T-cell (primary cell): ENCODE measurements at regions not wholly inside any gene's neighbourhood (a gene's known extent, or its start where the extent isn't known, plus 50 kb on each side); places are given as distances from the start of the nearest gene placed in this dataset.
"Not testable (repeated sequence)": the region's sequence is repeated elsewhere in the genome, so short reads cannot be mapped to it uniquely, and the experiment has no call there.

Experiments used
- ATAC-seq, 4 experiments: fragments of 200-7000 bp in 3 of 4; fragments of 150-1000 bp in 1 of 4; cut with Tn5 transposase; replicated peaks in 1 of 4; 1 replicate in 3 of 4; 2 replicates in 1 of 4; pipeline ENCODE4 v1.10.0; 2021; ENCODE audit warnings: moderate library complexity in 3 of 4, mild to moderate bottlenecking in 2 of 4, moderate number of reproducible peaks in 1 of 4
- CTCF ChIA-PET, 2 donors: fragments of 300-600 bp; sonication (Branson Sonifier 250); formaldehyde crosslinking; loops; one replicate each; lab custom pipeline; 2022; ENCODE audit warnings: antibody characterized with exemption in 2 of 2; lab: Charles Lee
- POLR2A ChIA-PET, 2 donors: fragments of 300-600 bp; sonication (Branson Sonifier 250); formaldehyde crosslinking; loops; one replicate each; lab custom pipeline; 2022; ENCODE audit warnings: antibody characterized with exemption in 2 of 2; lab: Charles Lee
- DNase-seq, 35 experiments: peaks; one replicate each; pipeline versions ENCODE4 v3.0.0 to v3.0.0-alpha.2; 2013 to 2023
- H3K27ac ChIP-seq: one replicate; pipeline ENCODE4 v1.5.1; 2013; ENCODE audit warnings: low read length
- H3K27me3 ChIP-seq, 2 experiments: replicated peaks in 1 of 2; 1 replicate in 1 of 2; 2 replicates in 1 of 2; pipeline versions ENCODE4 v1.6.1 to v1.7.0; 2013; ENCODE audit warnings: low read length in 1 of 2, mixed read lengths in 1 of 2; ENCODE audit not compliant: control insufficient read depth in 2 of 2, insufficient read depth in 2 of 2; ENCODE audit errors: extremely low read depth in 1 of 2
- H3K36me3 ChIP-seq, 2 donors: 1 replicate in 1 of 2; 2 replicates in 1 of 2; pipeline versions ENCODE4 v1.6.1 to v1.7.0; 2013; ENCODE audit warnings: low read length in 1 of 2; ENCODE audit not compliant: control insufficient read depth in 2 of 2, insufficient read depth in 1 of 2; ENCODE audit errors: extremely low read depth in 1 of 2
- H3K4me1 ChIP-seq, 2 experiments: 1 replicate in 1 of 2; 2 replicates in 1 of 2; pipeline versions ENCODE4 v1.6.1 to v1.7.0; 2013; ENCODE audit warnings: low read length in 2 of 2, mixed read lengths in 1 of 2; ENCODE audit not compliant: insufficient read depth in 2 of 2, control insufficient read depth in 1 of 2; ENCODE audit errors: extremely low read depth in 1 of 2
- H3K4me3 ChIP-seq, 2 donors: 1 replicate in 1 of 2; 2 replicates in 1 of 2; pipeline versions ENCODE4 v1.5.1 to v1.7.0; 2013; ENCODE audit warnings: mild to moderate bottlenecking in 2 of 2, low read length in 1 of 2, moderate library complexity in 1 of 2; ENCODE audit not compliant: control insufficient read depth in 1 of 2; ENCODE audit errors: extremely low read depth in 1 of 2
- H3K9me3 ChIP-seq: 2 replicates; pipeline ENCODE4 v1.7.0; 2013
- H3K27ac Mint-ChIP-seq, 2 donors: one replicate each; pipeline ENCODE4 v1.8.0; 2020 to 2021; ENCODE audit warnings: mild to moderate bottlenecking in 2 of 2, mixed read lengths in 2 of 2
- H3K27me3 Mint-ChIP-seq, 2 donors: one replicate each; pipeline ENCODE4 v1.8.0; 2021 to 2022; ENCODE audit warnings: mixed read lengths in 2 of 2
- H3K36me3 Mint-ChIP-seq: one replicate; pipeline ENCODE4 v1.8.0; 2021; ENCODE audit warnings: mixed read lengths
- H3K4me1 Mint-ChIP-seq, 3 donors: one replicate each; pipeline ENCODE4 v1.8.0; 2020 to 2022; ENCODE audit warnings: mixed read lengths in 3 of 3, mild to moderate bottlenecking in 1 of 3
- H3K4me3 Mint-ChIP-seq, 3 donors: one replicate each; pipeline ENCODE4 v1.8.0; 2020 to 2022; ENCODE audit warnings: mild to moderate bottlenecking in 3 of 3, mixed read lengths in 3 of 3, moderate library complexity in 3 of 3
- H3K9me3 Mint-ChIP-seq, 3 donors: one replicate each; pipeline ENCODE4 v1.8.0; 2020 to 2022; ENCODE audit warnings: mixed read lengths in 3 of 3
- WGBS: methylation state at CpG from one replicate; pipeline ENCODE4 v1.1.5; 2013; ENCODE audit warnings: missing lambda C conversion rate; ENCODE audit not compliant: insufficient coverage; 5-methylcytosine and 5-hydroxymethylcytosine counted together

DNA sequence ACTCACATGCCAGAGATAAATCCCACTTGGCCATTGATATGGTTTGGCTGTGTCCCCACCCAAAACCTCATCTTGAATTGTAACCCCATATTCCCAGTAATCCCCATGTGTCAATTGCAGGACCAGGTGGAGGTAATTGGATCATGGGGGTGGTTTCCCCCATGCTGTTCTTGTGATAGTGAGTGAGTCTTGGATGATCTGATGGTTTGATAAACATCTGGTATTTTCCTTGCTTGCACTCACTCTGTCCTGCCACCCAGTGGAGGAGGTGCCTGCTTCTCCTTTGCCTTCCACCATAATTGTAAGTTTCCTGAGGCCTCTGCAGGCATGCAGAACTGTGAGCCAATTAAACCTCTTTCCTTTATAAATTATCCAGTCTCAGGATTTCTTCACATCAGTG lies 50.4 kb upstream of the B3GAT2 start:
- H3K4me1 Mint-ChIP-seq, H3K4me3 ChIP-seq, H3K4me1 ChIP-seq, H3K27ac ChIP-seq, H3K4me3 Mint-ChIP-seq, H3K36me3 ChIP-seq, ATAC-seq, POLR2A ChIA-PET, H3K36me3 Mint-ChIP-seq, H3K27me3 ChIP-seq, H3K27ac Mint-ChIP-seq, H3K9me3 ChIP-seq, CTCF ChIA-PET, DNase-seq: not testable (repeated sequence)
- Mint-ChIP-seq H3K9me3 (peaks cover 9 to 17% (median 14%) of the 10 kb centered on the region in 3 donors), H3K27me3 (peaks cover 10 to 22% of the 10 kb centered on the region in 2 donors)

DNA sequence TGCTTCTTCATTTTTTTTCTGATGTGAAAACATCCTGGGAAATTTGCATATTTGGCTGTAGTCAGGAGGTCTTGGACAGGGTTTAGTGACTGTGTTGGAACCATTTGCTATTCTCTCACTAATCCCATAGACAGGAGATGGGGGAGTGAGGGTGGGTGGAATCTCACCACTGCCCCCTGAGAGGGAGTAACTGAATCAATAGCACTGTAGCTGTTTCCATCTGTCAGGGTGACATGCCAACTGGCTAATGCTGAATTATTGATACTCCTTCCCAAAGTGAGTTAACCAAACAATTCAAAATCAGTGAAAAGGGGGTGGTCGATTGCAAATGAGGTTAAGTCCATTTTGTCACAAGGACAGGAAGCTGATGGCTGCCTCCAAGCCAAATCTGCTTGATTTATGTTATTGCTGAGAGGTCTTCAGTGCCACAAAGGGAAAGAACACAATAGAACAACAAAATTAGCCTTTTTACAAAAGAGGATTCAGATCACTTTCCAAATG lies 55.1 kb upstream of the B3GAT2 start:
- Mint-ChIP-seq H3K27ac (no peak overlapping the region), H3K4me1 (no peaks in the 10 kb centered on the region), H3K27me3 (peaks cover 16 to 27% of the 10 kb centered on the region in 2 donors), H3K36me3 (no peaks in the 10 kb centered on the region), H3K4me3 (no peak overlapping the region), H3K9me3 (no peaks in the 10 kb centered on the region)
- CTCF ChIA-PET, result interaction anchor here (0.6 to 1.6 kb wide), 6 partner anchors 17 to 703 kb away, joined by 3 to 4 read pairs (median 4); no protein-coding TSS in a partner anchor
- no peaks in the 10 kb centered on the region for H3K4me1 ChIP-seq
- no peaks in the 10 kb centered on the region for H3K9me3 ChIP-seq
- no peak for ATAC-seq
- H3K4me3 ChIP-seq, result no peak overlapping the region
- H3K27ac ChIP-seq, result no peak overlapping the region
- POLR2A ChIA-PET, result no interaction called here
- peaks cover 0 to 10% of the 10 kb centered on the region in 2 experiments for H3K27me3 ChIP-seq
- H3K36me3 ChIP-seq, result no peaks in the 10 kb centered on the region
- no CpG with 5 or more reads among the region's 1 CpG for WGBS
- DNase-seq, result no peak

DNA sequence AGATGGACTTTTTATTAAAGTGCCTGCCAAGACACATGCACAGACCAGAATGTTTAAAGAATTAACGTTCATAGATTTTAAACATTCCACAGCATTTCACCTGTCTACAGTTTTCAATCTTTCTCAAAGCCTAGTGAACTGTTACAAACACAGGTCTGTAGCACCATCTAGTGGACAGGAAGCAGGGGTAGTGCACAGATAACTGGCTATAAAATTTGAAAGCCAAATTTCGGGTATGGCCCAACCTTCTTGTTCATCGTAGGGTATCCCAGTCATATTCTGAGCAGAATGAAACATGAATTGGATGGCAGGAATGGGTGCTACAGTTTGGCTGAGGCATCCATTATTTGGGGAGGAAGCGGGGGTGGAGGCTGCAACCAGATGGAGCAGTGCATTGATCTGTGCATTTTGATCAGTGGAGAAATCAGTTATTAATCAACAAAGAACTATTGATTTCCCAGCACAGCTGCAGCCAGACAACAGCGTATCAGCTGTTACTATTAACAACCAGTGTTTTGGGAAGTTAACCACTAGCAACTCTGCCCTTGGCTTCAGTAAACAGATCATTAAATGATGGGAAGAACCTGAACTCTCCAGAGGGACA lies 56.1 kb upstream of the B3GAT2 start:
- Mint-ChIP-seq H3K36me3 (no peaks in the 10 kb centered on the region), H3K4me1 (no peaks in the 10 kb centered on the region), H3K4me3 (no peak overlapping the region), H3K27ac (no peak overlapping the region), H3K9me3 (no peaks in the 10 kb centered on the region), H3K27me3 (peaks cover 16 to 27% of the 10 kb centered on the region in 2 donors)
- 29% methylated on average over 2 of the region's 5 CpGs for WGBS
- ChIA-PET POLR2A (interaction anchor here in 1 of 2 donors (0.6 kb wide), 1 partner anchor 14 kb away, joined by 3 read pairs; no protein-coding TSS in a partner anchor), CTCF (interaction anchor here (0.7 to 1.6 kb wide), 5 partner anchors 10 to 704 kb away, joined by 3 to 5 read pairs (median 4); no protein-coding TSS in a partner anchor)
- Histone ChIP-seq H3K4me3 (no peak overlapping the region), H3K27ac (no peak overlapping the region), H3K9me3 (no peaks in the 10 kb centered on the region), H3K27me3 (peaks cover 0 to 10% of the 10 kb centered on the region in 2 experiments), H3K4me1 (no peaks in the 10 kb centered on the region), H3K36me3 (no peaks in the 10 kb centered on the region)
- peak in 1 of 4 experiments; percentile 48 for ATAC-seq
- DNase-seq, result peak in 7 of 35 experiments; percentile 2 to 65 (median 10)

- no peaks in the 10 kb centered on the region for H3K4me1 Mint-ChIP-seq
- no peaks in the 10 kb centered on the region for H3K36me3 Mint-ChIP-seq
- Histone ChIP-seq H3K27ac (no peak overlapping the region), H3K4me1 (no peaks in the 10 kb centered on the region), H3K27me3 (peaks cover 0 to under 1% of the 10 kb centered on the region in 2 experiments), H3K9me3 (no peaks in the 10 kb centered on the region), H3K36me3 (no peaks in the 10 kb centered on the region), H3K4me3 (no peak overlapping the region)
- ChIA-PET CTCF (interaction anchor here (0.7 to 2.1 kb wide), 3 partner anchors 497 to 707 kb away, joined by 3 to 11 read pairs (median 3); no protein-coding TSS in a partner anchor), POLR2A (no interaction called here)
- DNase-seq, result no peak
- no peak overlapping the region for H3K4me3 Mint-ChIP-seq
- peaks cover 16 to 23% of the 10 kb centered on the region in 2 donors for H3K27me3 Mint-ChIP-seq
- H3K27ac Mint-ChIP-seq, result no peak overlapping the region
- ATAC-seq, result no peak
- H3K9me3 Mint-ChIP-seq, result no peaks in the 10 kb centered on the region
Observed at GRCh38 chr6:71015392-71015791, 58.5 kb upstream of the B3GAT2 start.

GRCh38 chr6:71028236-71028876 lies 71.5 kb upstream of the B3GAT2 start:
- Mint-ChIP-seq H3K36me3 (no peaks in the 10 kb centered on the region), H3K27me3 (peaks cover 3 to 4% of the 10 kb centered on the region in 2 donors), H3K4me1 (no peaks in the 10 kb centered on the region), H3K4me3 (no peak overlapping the region), H3K27ac (no peak overlapping the region), H3K9me3 (no peaks in the 10 kb centered on the region)
- no peak for ATAC-seq
- Histone ChIP-seq H3K4me3 (no peak overlapping the region), H3K36me3 (no peaks in the 10 kb centered on the region), H3K4me1 (no peaks in the 10 kb centered on the region), H3K27ac (no peak overlapping the region), H3K27me3 (peaks cover 0 to 2% of the 10 kb centered on the region in 2 experiments), H3K9me3 (no peaks in the 10 kb centered on the region)
- ChIA-PET CTCF (no interaction called here), POLR2A (no interaction called here)
- no peak for DNase-seq
- 55% methylated on average over 5 of the region's 7 CpGs for WGBS

DNA sequence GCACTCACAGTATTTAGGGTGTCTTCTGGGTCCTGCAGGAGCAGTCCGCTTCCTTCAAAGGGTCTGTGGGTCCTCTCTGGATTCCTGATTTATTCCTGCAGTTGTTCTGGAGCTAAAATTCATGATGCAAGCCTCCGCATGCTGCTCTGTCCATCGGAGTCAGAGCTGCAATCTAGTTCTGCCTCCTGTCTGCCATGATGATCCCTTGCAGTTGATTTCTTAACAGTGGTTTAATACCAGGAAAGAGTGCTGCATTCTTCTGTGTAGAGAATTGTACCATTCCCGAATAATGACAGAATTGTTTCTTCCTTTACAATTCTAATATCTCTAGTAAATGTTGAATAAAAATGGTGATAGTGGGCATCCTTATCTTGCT lies 72.0 kb upstream of the B3GAT2 start:
- no peak overlapping the region for H3K27ac Mint-ChIP-seq
- WGBS, result 100% methylated on average over 2 of the region's 4 CpGs
- CTCF ChIA-PET, result no interaction called here

More for the DNA sequence above, 72.0 kb upstream of the B3GAT2 start:
- Mint-ChIP-seq H3K4me3 (no peak overlapping the region), H3K9me3 (no peaks in the 10 kb centered on the region), H3K36me3 (no peaks in the 10 kb centered on the region), H3K27me3 (peaks cover 3 to 8% of the 10 kb centered on the region in 2 donors), H3K4me1 (no peaks in the 10 kb centered on the region)
- ATAC-seq, result no peak
- no peaks in the 10 kb centered on the region for H3K9me3 ChIP-seq
- H3K27ac ChIP-seq, result no peak overlapping the region
- no peak overlapping the region for H3K4me3 ChIP-seq
- POLR2A ChIA-PET, result no interaction called here
- DNase-seq, result no peak
- peaks cover 0 to 2% of the 10 kb centered on the region in 2 experiments for H3K27me3 ChIP-seq
- H3K36me3 ChIP-seq, result no peaks in the 10 kb centered on the region
- no peaks in the 10 kb centered on the region for H3K4me1 ChIP-seq
